ENCODE measurements at regions not wholly inside any gene's neighbourhood (a gene's known extent, or its start where the extent isn't known, plus 50 kb on each side); places are given as distances from the start of the nearest gene placed in this dataset.

DNA sequence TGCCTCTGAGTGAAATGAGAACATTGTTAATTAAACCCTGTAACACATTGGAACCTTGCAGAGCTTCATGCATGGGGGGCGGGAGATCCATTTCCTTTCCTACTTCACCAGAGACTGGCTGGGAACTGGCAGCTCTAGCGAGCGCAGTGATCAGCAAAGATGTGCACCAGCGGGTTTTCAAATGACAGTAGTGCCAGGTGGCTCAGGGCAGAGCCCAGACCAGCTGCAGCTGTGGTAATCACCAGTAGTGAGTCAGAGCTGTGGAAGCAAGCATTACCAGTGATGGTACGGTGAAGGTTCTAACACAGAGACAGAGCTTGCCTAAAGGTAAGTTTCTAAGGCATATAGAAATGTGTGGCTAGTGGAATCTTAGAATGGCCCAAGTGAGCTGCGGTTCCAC lies 1009.7 kb upstream of the CELF2 start:
- Histone ChIP-seq H3K27me3 (ENCODE audit: control insufficient read depth, insufficient read depth, low read length) (no peaks in the 10 kb centered on the region), H3K4me3 (ENCODE audit: low read depth, low read length) (no peak overlapping the region), H3K36me3 (ENCODE audit: control insufficient read depth, insufficient read depth, low read length) (no peaks in the 10 kb centered on the region)
- TF ChIP-seq CTCF (IDR thresholded peaks at IDR 0.05; ENCODE audit: insufficient read depth, low read length, poor library complexity, severe bottlenecking), result no peak
- DNase-seq (ENCODE audit: low read depth), result peak; percentile 56

DNA sequence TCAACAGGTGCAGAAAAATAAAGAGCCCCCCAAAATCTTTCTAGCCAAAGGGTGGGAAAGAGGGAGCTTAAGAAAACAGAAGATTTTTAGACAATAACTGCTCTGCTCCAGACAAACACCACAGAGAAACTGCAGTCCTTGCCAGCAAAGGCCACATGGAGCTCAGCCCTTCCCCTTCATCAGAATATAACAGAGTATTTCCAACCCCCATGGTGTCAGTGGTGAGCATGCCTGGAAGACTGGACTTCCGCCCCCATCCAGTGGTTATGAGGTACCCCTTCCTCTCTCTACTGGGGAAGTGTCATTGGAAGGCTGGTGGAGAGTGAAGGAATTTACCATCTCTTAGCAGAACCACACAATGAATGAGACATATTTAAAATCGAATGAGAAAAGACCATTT lies 1007.3 kb upstream of the CELF2 start:
- DNase-seq (ENCODE audit: low read depth), result no peak
- H3K36me3 ChIP-seq (ENCODE audit: control insufficient read depth, insufficient read depth, low read length), result no peaks in the 10 kb centered on the region
- H3K27me3 ChIP-seq (ENCODE audit: control insufficient read depth, insufficient read depth, low read length), result no peaks in the 10 kb centered on the region
- no peak for TF ChIP-seq CTCF (IDR thresholded peaks at IDR 0.05; ENCODE audit: insufficient read depth, low read length, poor library complexity, severe bottlenecking)
- H3K4me3 ChIP-seq (ENCODE audit: low read depth, low read length), result no peak overlapping the region

GRCh38 chr10:10014846-10015245 lies 1002.8 kb upstream of the CELF2 start:
- no peak for DNase-seq (ENCODE audit: low read depth)
- Histone ChIP-seq H3K36me3 (ENCODE audit: control insufficient read depth, insufficient read depth, low read length) (no peaks in the 10 kb centered on the region), H3K4me3 (ENCODE audit: low read depth, low read length) (no peak overlapping the region), H3K27me3 (ENCODE audit: control insufficient read depth, insufficient read depth, low read length) (no peaks in the 10 kb centered on the region)
- no peak for TF ChIP-seq CTCF (IDR thresholded peaks at IDR 0.05; ENCODE audit: insufficient read depth, low read length, poor library complexity, severe bottlenecking)

DNA sequence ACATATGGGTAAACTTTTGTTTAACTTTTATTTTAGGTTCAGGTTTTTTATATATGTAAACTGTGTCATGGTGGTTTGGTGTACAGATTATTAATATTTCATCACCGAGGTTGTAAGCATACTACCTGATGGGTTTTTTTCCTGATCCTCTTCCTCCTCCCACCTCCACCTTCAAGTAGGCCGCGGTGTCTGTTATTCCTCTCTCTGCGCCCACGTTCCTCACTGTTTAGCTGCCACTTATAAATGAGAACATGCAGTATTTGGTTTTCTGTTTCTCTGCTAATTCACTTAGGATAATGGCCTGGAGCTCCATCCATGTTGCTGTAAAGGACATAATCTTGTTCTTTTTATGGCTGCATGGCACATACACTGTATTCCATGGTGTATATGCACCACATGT lies 1000.0 kb upstream of the CELF2 start:
- no peaks in the 10 kb centered on the region for H3K27me3 ChIP-seq (ENCODE audit: control insufficient read depth, insufficient read depth, low read length)
- no peak for DNase-seq (ENCODE audit: low read depth)
- H3K36me3 ChIP-seq (ENCODE audit: control insufficient read depth, insufficient read depth, low read length), result no peaks in the 10 kb centered on the region
- H3K4me3 ChIP-seq (ENCODE audit: low read depth, low read length), result no peak overlapping the region
- no peak for TF ChIP-seq CTCF (IDR thresholded peaks at IDR 0.05; ENCODE audit: insufficient read depth, low read length, poor library complexity, severe bottlenecking)

DNA sequence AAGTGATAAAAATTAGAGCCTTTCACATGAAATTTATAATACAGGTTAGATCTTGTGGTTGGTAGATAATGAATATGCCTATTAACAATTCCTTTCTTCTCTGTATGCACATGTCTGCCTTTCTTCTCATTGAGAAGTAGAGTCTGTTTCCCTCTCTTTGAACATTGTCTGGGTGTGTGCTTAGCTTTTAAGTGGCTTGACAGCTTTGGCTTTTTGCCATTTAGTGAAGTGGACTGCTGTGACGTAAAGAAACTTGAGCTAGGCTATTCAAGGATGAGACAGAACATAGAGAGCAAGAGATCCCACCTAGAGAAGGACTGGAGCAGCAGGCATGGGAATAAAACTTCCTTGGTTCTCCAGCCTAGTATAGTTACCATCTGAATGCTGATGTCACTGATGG lies 996.7 kb upstream of the CELF2 start:
- Histone ChIP-seq H3K4me3 (ENCODE audit: low read depth, low read length) (no peak overlapping the region), H3K36me3 (ENCODE audit: control insufficient read depth, insufficient read depth, low read length) (no peaks in the 10 kb centered on the region), H3K27me3 (ENCODE audit: control insufficient read depth, insufficient read depth, low read length) (no peaks in the 10 kb centered on the region)
- TF ChIP-seq CTCF (IDR thresholded peaks at IDR 0.05; ENCODE audit: insufficient read depth, low read length, poor library complexity, severe bottlenecking), result no peak
- DNase-seq (ENCODE audit: low read depth), result no peak

DNA sequence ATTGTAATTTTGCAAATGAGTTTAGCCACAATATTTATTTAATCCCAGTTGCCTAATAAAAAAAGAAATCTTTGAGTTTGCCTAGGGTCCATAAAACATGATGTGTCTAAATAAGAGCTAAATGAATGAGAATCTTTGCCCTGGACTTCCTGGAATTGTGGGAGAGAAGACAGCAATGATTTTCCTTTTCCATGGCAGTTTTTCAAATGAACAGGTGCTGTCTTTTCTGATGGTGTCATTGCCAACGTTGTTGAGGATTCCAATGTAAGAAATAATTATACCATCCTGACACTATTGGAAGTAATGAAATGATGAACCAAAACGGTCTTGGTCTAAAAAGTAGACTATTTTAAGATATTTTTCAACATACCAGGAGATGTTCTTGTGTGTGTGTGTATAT lies 984.7 kb upstream of the CELF2 start:
- Histone ChIP-seq H3K27me3 (ENCODE audit: control insufficient read depth, insufficient read depth, low read length) (no peaks in the 10 kb centered on the region), H3K36me3 (ENCODE audit: control insufficient read depth, insufficient read depth, low read length) (no peaks in the 10 kb centered on the region), H3K4me3 (ENCODE audit: low read depth, low read length) (no peak overlapping the region)
- no peak for TF ChIP-seq CTCF (IDR thresholded peaks at IDR 0.05; ENCODE audit: insufficient read depth, low read length, poor library complexity, severe bottlenecking)
- DNase-seq (ENCODE audit: low read depth), result no peak

Data from kidney epithelial cell (primary cell).